ENCODE measurements at regions not wholly inside any gene's neighbourhood (a gene's known extent, or its start where the extent isn't known, plus 50 kb on each side); places are given as distances from the start of the nearest gene placed in this dataset.

- no peaks in the 10 kb centered on the region for H3K36me3 Mint-ChIP-seq (ENCODE audit: insufficient read depth, unreplicated experiment)
- H3K27me3 Mint-ChIP-seq (ENCODE audit: unreplicated experiment), result no peaks in the 10 kb centered on the region
- H3K4me1 Mint-ChIP-seq (ENCODE audit: low read depth, unreplicated experiment), result no peaks in the 10 kb centered on the region
- BruUV-seq (replicated peaks), result no TSS peak
- intact Hi-C loops (cut with micrococcal nuclease; ENCODE audit: unreplicated experiment), result no loop called here
- no peak for TF ChIP-seq CTCF (IDR thresholded peaks at IDR 0.05; ENCODE audit: unreplicated experiment)
- no peak for DNase-seq
- no peak overlapping the region for H3K27ac Mint-ChIP-seq (ENCODE audit: unreplicated experiment)
- H3K9me3 Mint-ChIP-seq (ENCODE audit: low read depth, unreplicated experiment), result peaks cover 5% of the 10 kb centered on the region
- CTCF ChIA-PET, result no interaction called here
- H3K4me3 Mint-ChIP-seq (ENCODE audit: low read depth, unreplicated experiment), result no peak overlapping the region
Measured at GRCh38 chr4:32987111-32987510, 2266.9 kb downstream of the PCDH7 start.

- CTCF ChIA-PET, result no interaction called here
- Mint-ChIP-seq H3K27ac (ENCODE audit: unreplicated experiment) (no peak overlapping the region), H3K27me3 (ENCODE audit: unreplicated experiment) (no peaks in the 10 kb centered on the region), H3K9me3 (ENCODE audit: low read depth, unreplicated experiment) (peaks cover 5% of the 10 kb centered on the region), H3K4me1 (ENCODE audit: low read depth, unreplicated experiment) (no peaks in the 10 kb centered on the region), H3K36me3 (ENCODE audit: insufficient read depth, unreplicated experiment) (no peaks in the 10 kb centered on the region), H3K4me3 (ENCODE audit: low read depth, unreplicated experiment) (no peak overlapping the region)
- no TSS peak for BruUV-seq (replicated peaks)
- intact Hi-C loops (cut with micrococcal nuclease; ENCODE audit: unreplicated experiment), result no loop called here
- TF ChIP-seq CTCF (IDR thresholded peaks at IDR 0.05; ENCODE audit: unreplicated experiment), result no peak
- no peak for DNase-seq
Measured at GRCh38 chr4:32988165-32988811, 2268.1 kb downstream of the PCDH7 start.

- CTCF ChIA-PET, result no interaction called here
- no peaks in the 10 kb centered on the region for H3K27me3 Mint-ChIP-seq (ENCODE audit: unreplicated experiment)
- no peaks in the 10 kb centered on the region for H3K9me3 Mint-ChIP-seq (ENCODE audit: low read depth, unreplicated experiment)
- no peaks in the 10 kb centered on the region for H3K4me1 Mint-ChIP-seq (ENCODE audit: low read depth, unreplicated experiment)
- BruUV-seq (replicated peaks), result no TSS peak
- H3K27ac Mint-ChIP-seq (ENCODE audit: unreplicated experiment), result no peak overlapping the region
- intact Hi-C loops (cut with micrococcal nuclease; ENCODE audit: unreplicated experiment), result no loop called here
- no peak for TF ChIP-seq CTCF (IDR thresholded peaks at IDR 0.05; ENCODE audit: unreplicated experiment)
- H3K4me3 Mint-ChIP-seq (ENCODE audit: low read depth, unreplicated experiment), result no peak overlapping the region
- no peak for DNase-seq
- no peaks in the 10 kb centered on the region for H3K36me3 Mint-ChIP-seq (ENCODE audit: insufficient read depth, unreplicated experiment)
Measured at GRCh38 chr4:32991663-32992062, 2271.5 kb downstream of the PCDH7 start.

- H3K9me3 Mint-ChIP-seq (ENCODE audit: low read depth, unreplicated experiment), result peaks cover 4% of the 10 kb centered on the region
- no TSS peak for BruUV-seq (replicated peaks)
- intact Hi-C loops (cut with micrococcal nuclease; ENCODE audit: unreplicated experiment), result no loop called here
- TF ChIP-seq CTCF (IDR thresholded peaks at IDR 0.05; ENCODE audit: unreplicated experiment), result no peak
- no peaks in the 10 kb centered on the region for H3K27me3 Mint-ChIP-seq (ENCODE audit: unreplicated experiment)
- H3K4me3 Mint-ChIP-seq (ENCODE audit: low read depth, unreplicated experiment), result no peak overlapping the region
- CTCF ChIA-PET, result no interaction called here
- no peak for DNase-seq
- no peaks in the 10 kb centered on the region for H3K36me3 Mint-ChIP-seq (ENCODE audit: insufficient read depth, unreplicated experiment)
- H3K4me1 Mint-ChIP-seq (ENCODE audit: low read depth, unreplicated experiment), result no peaks in the 10 kb centered on the region
- H3K27ac Mint-ChIP-seq (ENCODE audit: unreplicated experiment), result no peak overlapping the region
Measured at GRCh38 chr4:32994981-32995881, 2275.1 kb downstream of the PCDH7 start.

Measured in Calu3 (cell line).